GM12892 (cell line): ENCODE measurements at regions not wholly inside any gene's neighbourhood (a gene's known extent, or its start where the extent isn't known, plus 50 kb on each side); places are given as distances from the start of the nearest gene placed in this dataset.

Experiments
- DNase-seq: peaks from one replicate; pipeline ENCODE4 v3.0.0; 2011; ENCODE audit not compliant: insufficient read length
- FAIRE-seq: peaks from 2 replicates; lab custom pipeline; 2011; peaks lifted over from hg19 to GRCh38; lab: Jason Lieb, UNC
- POLR2A ChIP-seq: IDR thresholded peaks from 2 replicates; pipeline ENCODE4 v1.6.1; 2011; ENCODE audit warnings: low read depth, low read length, control low read depth
- POLR2AphosphoS5 ChIP-seq: IDR thresholded peaks from 2 replicates; pipeline ENCODE4 v1.6.1; 2011; ENCODE audit warnings: low read depth, low read length, control low read depth
- TAF1 ChIP-seq: IDR thresholded peaks from 2 replicates; pipeline ENCODE4 v1.6.1; 2011; ENCODE audit warnings: low read depth, mild to moderate bottlenecking, control low read depth, low read length, borderline replicate concordance

- FAIRE-seq: no peak
- no peak for DNase-seq
- TF ChIP-seq TAF1 (no peak), POLR2A (no peak), POLR2AphosphoS5 (no peak)
Observed at GRCh38 chr12:74897425-74898211, 312.0 kb downstream of the KCNC2 start.

DNA sequence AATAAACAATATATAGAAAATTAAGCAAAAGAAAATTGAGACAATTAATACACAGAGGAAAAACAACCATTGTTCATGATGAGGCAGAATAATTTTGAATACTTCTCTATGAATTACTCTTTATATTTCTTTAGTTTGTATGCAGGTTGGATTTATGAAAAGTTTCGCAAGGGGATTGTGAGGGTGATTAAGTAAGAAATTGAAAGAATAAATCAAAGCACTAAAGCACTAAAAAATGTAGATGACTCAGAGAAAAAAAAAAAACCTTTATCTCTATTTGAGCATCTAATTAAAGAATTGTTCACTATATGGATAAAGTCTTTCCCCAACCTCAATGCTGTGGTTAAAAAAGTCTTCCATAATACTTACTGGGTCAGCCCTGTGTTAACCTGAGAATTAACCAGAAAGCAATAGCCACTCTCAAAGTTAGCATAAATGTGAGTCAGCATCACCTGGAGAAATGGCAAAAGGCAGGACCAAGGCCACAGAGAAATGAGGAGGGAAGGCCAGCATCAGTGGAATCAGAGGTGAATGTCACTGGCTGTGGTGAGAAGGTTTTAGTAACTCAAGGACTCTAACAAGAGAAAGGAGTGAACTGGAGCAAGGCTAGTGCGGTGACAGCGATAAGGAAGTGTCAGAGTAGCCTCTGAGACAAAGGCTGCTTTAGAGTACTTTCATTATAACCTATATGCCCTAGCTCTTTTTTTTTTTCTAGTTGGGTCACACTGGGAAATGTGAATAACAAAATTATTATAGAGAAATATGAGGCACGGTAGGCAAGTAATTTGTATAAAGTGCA, 310.4 kb downstream of the KCNC2 start:
- FAIRE-seq: peak; percentile 27
- TF ChIP-seq POLR2AphosphoS5 (no peak), POLR2A (no peak), TAF1 (no peak)
- DNase-seq: no peak

GRCh38 chr12:74900232-74900631, 309.4 kb downstream of the KCNC2 start:
- DNase-seq (no peak), FAIRE-seq (no peak)
- TF ChIP-seq POLR2A: no peak
- TF ChIP-seq TAF1: no peak
- TF ChIP-seq POLR2AphosphoS5: no peak

DNA sequence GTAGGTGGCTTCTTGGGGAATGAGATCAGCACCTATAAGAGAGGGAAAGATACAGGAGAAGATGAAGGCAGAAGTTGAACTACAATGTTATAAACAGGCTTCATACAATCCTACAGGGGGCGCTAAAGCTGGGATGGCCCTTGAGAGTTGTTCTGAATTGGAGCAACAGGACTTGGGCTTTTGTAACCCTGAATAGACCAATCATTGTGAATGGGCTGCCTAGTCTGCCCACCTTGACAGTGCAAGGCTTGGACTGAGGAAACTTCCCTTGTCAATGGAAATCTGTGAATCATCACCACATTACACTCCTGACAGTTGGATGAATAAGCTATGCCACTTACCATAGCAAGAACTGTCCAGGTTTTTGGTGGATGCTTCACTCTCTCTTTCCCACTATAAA, 306.1 kb downstream of the KCNC2 start:
- no peak for DNase-seq
- TF ChIP-seq POLR2AphosphoS5 (no peak), POLR2A (no peak), TAF1 (no peak)
- no peak for FAIRE-seq

GRCh38 chr12:74906224-74906623, 303.4 kb downstream of the KCNC2 start:
- FAIRE-seq (no peak), DNase-seq (no peak)

DNA sequence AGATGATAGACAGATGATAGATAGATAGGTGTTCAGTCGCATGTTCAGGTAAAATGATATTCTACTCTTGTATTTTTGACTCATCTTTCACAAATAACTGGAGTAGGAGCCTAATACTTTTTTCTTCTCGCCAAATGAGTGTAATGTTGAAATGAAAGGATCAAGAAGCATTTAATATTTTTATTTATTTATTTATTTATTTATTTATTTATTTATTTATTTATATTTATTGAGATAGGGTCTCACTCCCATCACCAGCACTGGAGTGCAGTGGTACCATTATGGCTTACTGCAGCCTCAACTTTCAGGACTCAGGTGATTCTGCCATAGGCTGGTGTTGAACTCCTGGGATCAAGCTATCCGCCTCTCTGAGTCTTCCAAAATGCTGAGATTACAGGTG, 298.8 kb downstream of the KCNC2 start:
- TF ChIP-seq POLR2A: no peak
- TF ChIP-seq TAF1: no peak
- TF ChIP-seq POLR2AphosphoS5: no peak
- no peak for FAIRE-seq
- DNase-seq: no peak

More at GRCh38 chr12:74906224-74906623, 303.4 kb downstream of the KCNC2 start:
- TF ChIP-seq POLR2AphosphoS5 (no peak), POLR2A (no peak), TAF1 (no peak)

DNA sequence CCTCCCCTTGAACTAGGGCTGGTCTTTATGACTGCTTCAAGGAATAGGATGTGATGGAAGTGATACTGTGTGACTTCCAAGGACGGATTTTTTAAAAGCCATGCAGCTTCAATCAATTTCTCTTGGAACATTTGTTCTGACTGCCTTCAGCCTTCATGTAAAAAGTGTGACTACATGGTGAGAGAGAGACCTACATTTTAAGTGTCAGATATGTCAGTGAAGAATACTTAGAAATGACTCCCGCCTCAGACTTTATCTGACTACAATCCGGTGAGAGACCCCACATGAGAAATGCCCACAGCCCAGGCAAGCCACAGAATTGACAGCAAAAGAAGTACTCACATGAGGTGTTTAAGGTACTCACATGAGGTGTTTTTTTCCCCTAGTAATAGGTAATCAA, 295.3 kb downstream of the KCNC2 start:
- DNase-seq: no peak
- TF ChIP-seq POLR2A (no peak), POLR2AphosphoS5 (no peak), TAF1 (no peak)
- FAIRE-seq: no peak

- DNase-seq (no peak), FAIRE-seq (no peak)
- no peak for TF ChIP-seq POLR2A
- no peak for TF ChIP-seq POLR2AphosphoS5
- TF ChIP-seq TAF1: no peak
Observed at GRCh38 chr12:74915718-74916117, 293.9 kb downstream of the KCNC2 start.

GRCh38 chr12:74917743-74918142, 291.9 kb downstream of the KCNC2 start:
- no peak for TF ChIP-seq TAF1
- no peak for TF ChIP-seq POLR2A
- TF ChIP-seq POLR2AphosphoS5: no peak
- FAIRE-seq: no peak
- DNase-seq: no peak

DNA sequence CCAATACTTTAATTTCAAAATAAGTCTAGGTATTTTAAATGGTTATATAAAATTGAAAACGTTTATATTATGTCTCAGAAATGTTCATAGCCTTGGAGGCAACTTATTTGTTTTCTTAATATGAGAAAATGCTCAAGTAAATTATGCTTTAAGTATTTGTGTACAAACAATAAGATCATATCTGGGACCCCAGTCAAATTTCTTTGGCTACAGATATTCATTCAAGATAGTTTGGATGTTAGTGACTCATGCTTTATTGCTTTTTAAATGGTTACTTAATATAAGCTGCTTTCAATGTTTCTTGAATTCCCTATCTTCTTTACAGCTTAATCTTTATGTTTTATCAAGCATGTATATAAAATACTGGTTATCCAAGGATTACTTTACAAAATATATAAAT, 291.3 kb downstream of the KCNC2 start:
- DNase-seq (no peak), FAIRE-seq (no peak)
- TF ChIP-seq TAF1 (no peak), POLR2AphosphoS5 (no peak), POLR2A (no peak)

- no peak for FAIRE-seq
- DNase-seq: no peak
- TF ChIP-seq POLR2AphosphoS5 (no peak), POLR2A (no peak), TAF1 (no peak)
Observed at GRCh38 chr12:74922117-74922516, 287.5 kb downstream of the KCNC2 start.

DNA sequence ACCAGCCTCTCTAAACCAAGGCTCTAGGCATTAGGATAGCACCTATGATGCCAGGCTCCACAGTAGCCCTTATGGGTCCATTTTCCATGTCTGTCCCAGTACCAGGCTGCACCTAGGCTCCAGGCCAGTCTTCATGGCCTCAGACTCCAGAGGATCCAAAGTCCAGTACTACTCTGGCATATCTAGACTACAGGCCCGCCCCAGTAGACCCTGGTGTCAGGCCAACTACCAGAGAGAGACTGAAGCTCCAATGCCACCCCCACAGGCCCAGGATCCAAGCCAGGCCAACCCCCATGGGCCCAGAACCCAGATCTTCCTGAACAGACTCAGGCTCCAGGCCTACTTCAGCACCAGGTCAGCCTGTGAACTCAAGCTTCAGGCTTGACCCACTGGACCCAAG, 287.0 kb downstream of the KCNC2 start:
- no peak for DNase-seq
- no peak for FAIRE-seq
- TF ChIP-seq TAF1 (no peak), POLR2AphosphoS5 (no peak), POLR2A (no peak)

GRCh38 chr12:74941670-74942069, 268.0 kb downstream of the KCNC2 start:
- no peak for DNase-seq
- no peak for FAIRE-seq
- TF ChIP-seq POLR2A: no peak
- no peak for TF ChIP-seq TAF1
- no peak for TF ChIP-seq POLR2AphosphoS5
